ENCODE measurements at regions not wholly inside any gene's neighbourhood (a gene's known extent, or its start where the extent isn't known, plus 50 kb on each side); places are given as distances from the start of the nearest gene placed in this dataset.

- Mint-ChIP-seq H3K27me3 (no peaks in the 10 kb centered on the region), H3K36me3 (no peaks in the 10 kb centered on the region)
- CTCF ChIA-PET = interaction anchor here (0.6 kb wide), 1 partner anchor 1613 kb away, joined by 3 read pairs; no protein-coding TSS in a partner anchor
Observed at GRCh38 chr2:19046986-19047780, 311.2 kb downstream of the OSR1 start.

GRCh38 chr2:19045151-19045550, 313.3 kb downstream of the OSR1 start:
- Mint-ChIP-seq H3K4me1 (no peaks in the 10 kb centered on the region), H3K4me3 (no peak overlapping the region), H3K36me3 (no peaks in the 10 kb centered on the region), H3K27ac (no peak overlapping the region), H3K9me3 (no peaks in the 10 kb centered on the region), H3K27me3 (no peaks in the 10 kb centered on the region)
- CTCF ChIA-PET = no interaction called here
- no peak for DNase-seq

More at GRCh38 chr2:19046986-19047780, 311.2 kb downstream of the OSR1 start:
- Mint-ChIP-seq H3K27ac (no peak overlapping the region), H3K9me3 (no peaks in the 10 kb centered on the region), H3K4me1 (no peaks in the 10 kb centered on the region), H3K4me3 (no peak overlapping the region)
- no peak for DNase-seq

- CTCF ChIA-PET = no interaction called here
- no peaks in the 10 kb centered on the region for H3K27me3 Mint-ChIP-seq
Observed at GRCh38 chr2:19043893-19044292, 314.5 kb downstream of the OSR1 start.

GRCh38 chr2:19041434-19042041, 316.9 kb downstream of the OSR1 start:
- DNase-seq = no peak
- CTCF ChIA-PET = no interaction called here

More at GRCh38 chr2:19043893-19044292, 314.5 kb downstream of the OSR1 start:
- no peak overlapping the region for H3K4me3 Mint-ChIP-seq
- no peaks in the 10 kb centered on the region for H3K36me3 Mint-ChIP-seq
- H3K9me3 Mint-ChIP-seq = no peaks in the 10 kb centered on the region
- DNase-seq = no peak
- no peaks in the 10 kb centered on the region for H3K4me1 Mint-ChIP-seq
- H3K27ac Mint-ChIP-seq = no peak overlapping the region

GRCh38 chr2:19038071-19039015, 320.1 kb downstream of the OSR1 start:
- Mint-ChIP-seq H3K4me1 (no peaks in the 10 kb centered on the region), H3K9me3 (no peaks in the 10 kb centered on the region), H3K4me3 (no peak overlapping the region), H3K27me3 (no peaks in the 10 kb centered on the region), H3K27ac (no peak overlapping the region), H3K36me3 (no peaks in the 10 kb centered on the region)
- no peak for DNase-seq
- CTCF ChIA-PET = no interaction called here

More at GRCh38 chr2:19041434-19042041, 316.9 kb downstream of the OSR1 start:
- Mint-ChIP-seq H3K27ac (no peak overlapping the region), H3K27me3 (no peaks in the 10 kb centered on the region), H3K9me3 (no peaks in the 10 kb centered on the region), H3K4me3 (no peak overlapping the region), H3K36me3 (no peaks in the 10 kb centered on the region), H3K4me1 (no peaks in the 10 kb centered on the region)

GRCh38 chr2:19036091-19036490, 322.3 kb downstream of the OSR1 start:
- CTCF ChIA-PET = no interaction called here

GRCh38 chr2:19035238-19035637, 323.2 kb downstream of the OSR1 start:
- Mint-ChIP-seq H3K27ac (no peak overlapping the region), H3K36me3 (no peaks in the 10 kb centered on the region), H3K4me3 (no peak overlapping the region), H3K4me1 (no peaks in the 10 kb centered on the region), H3K27me3 (no peaks in the 10 kb centered on the region), H3K9me3 (no peaks in the 10 kb centered on the region)
- CTCF ChIA-PET = no interaction called here
- DNase-seq = no peak

More at GRCh38 chr2:19036091-19036490, 322.3 kb downstream of the OSR1 start:
- no peak overlapping the region for H3K27ac Mint-ChIP-seq
- DNase-seq = no peak
- H3K4me1 Mint-ChIP-seq = no peaks in the 10 kb centered on the region
- no peaks in the 10 kb centered on the region for H3K36me3 Mint-ChIP-seq
- H3K4me3 Mint-ChIP-seq = no peak overlapping the region
- H3K9me3 Mint-ChIP-seq = no peaks in the 10 kb centered on the region
- no peaks in the 10 kb centered on the region for H3K27me3 Mint-ChIP-seq

GRCh38 chr2:19033240-19033639, 325.2 kb downstream of the OSR1 start:
- no peaks in the 10 kb centered on the region for H3K9me3 Mint-ChIP-seq
- H3K4me1 Mint-ChIP-seq = no peaks in the 10 kb centered on the region
- H3K36me3 Mint-ChIP-seq = no peaks in the 10 kb centered on the region
- no peak for DNase-seq
- CTCF ChIA-PET = no interaction called here
- no peaks in the 10 kb centered on the region for H3K27me3 Mint-ChIP-seq
- H3K4me3 Mint-ChIP-seq = no peak overlapping the region
- H3K27ac Mint-ChIP-seq = no peak overlapping the region

- H3K27ac Mint-ChIP-seq = no peak overlapping the region
- H3K9me3 Mint-ChIP-seq = no peaks in the 10 kb centered on the region
- no peak for DNase-seq
- no peaks in the 10 kb centered on the region for H3K36me3 Mint-ChIP-seq
- H3K4me3 Mint-ChIP-seq = no peak overlapping the region
- H3K4me1 Mint-ChIP-seq = no peaks in the 10 kb centered on the region
- H3K27me3 Mint-ChIP-seq = no peaks in the 10 kb centered on the region
- CTCF ChIA-PET = no interaction called here
Observed at GRCh38 chr2:19031642-19032041, 326.8 kb downstream of the OSR1 start.

GRCh38 chr2:19029655-19030054, 328.8 kb downstream of the OSR1 start:
- H3K27ac Mint-ChIP-seq = no peak overlapping the region
- CTCF ChIA-PET = no interaction called here
- H3K36me3 Mint-ChIP-seq = no peaks in the 10 kb centered on the region
- H3K9me3 Mint-ChIP-seq = no peaks in the 10 kb centered on the region
- no peaks in the 10 kb centered on the region for H3K4me1 Mint-ChIP-seq
- H3K4me3 Mint-ChIP-seq = no peak overlapping the region
- H3K27me3 Mint-ChIP-seq = no peaks in the 10 kb centered on the region
- DNase-seq = no peak

GRCh38 chr2:19028587-19029375, 329.6 kb downstream of the OSR1 start:
- no peaks in the 10 kb centered on the region for H3K36me3 Mint-ChIP-seq
- H3K27me3 Mint-ChIP-seq = no peaks in the 10 kb centered on the region
- H3K27ac Mint-ChIP-seq = no peak overlapping the region
- no peak overlapping the region for H3K4me3 Mint-ChIP-seq
- no peak for DNase-seq
- CTCF ChIA-PET = no interaction called here
- H3K4me1 Mint-ChIP-seq = no peaks in the 10 kb centered on the region
- no peaks in the 10 kb centered on the region for H3K9me3 Mint-ChIP-seq

GRCh38 chr2:19027626-19028025, 330.8 kb downstream of the OSR1 start:
- DNase-seq = no peak
- H3K36me3 Mint-ChIP-seq = no peaks in the 10 kb centered on the region
- H3K27me3 Mint-ChIP-seq = no peaks in the 10 kb centered on the region
- no peak overlapping the region for H3K27ac Mint-ChIP-seq
- no peaks in the 10 kb centered on the region for H3K4me1 Mint-ChIP-seq
- CTCF ChIA-PET = no interaction called here
- no peaks in the 10 kb centered on the region for H3K9me3 Mint-ChIP-seq
- no peak overlapping the region for H3K4me3 Mint-ChIP-seq

GRCh38 chr2:19026261-19026660, 332.2 kb downstream of the OSR1 start:
- no peak overlapping the region for H3K27ac Mint-ChIP-seq
- no peak overlapping the region for H3K4me3 Mint-ChIP-seq
- H3K36me3 Mint-ChIP-seq = no peaks in the 10 kb centered on the region
- CTCF ChIA-PET = interaction anchor here (0.9 kb wide), 1 partner anchor 34 kb away, joined by 3 read pairs; no protein-coding TSS in a partner anchor
- H3K4me1 Mint-ChIP-seq = no peaks in the 10 kb centered on the region
- no peak for DNase-seq
- no peaks in the 10 kb centered on the region for H3K27me3 Mint-ChIP-seq
- H3K9me3 Mint-ChIP-seq = no peaks in the 10 kb centered on the region

- no peak overlapping the region for H3K4me3 Mint-ChIP-seq
- DNase-seq = no peak
- H3K4me1 Mint-ChIP-seq = no peaks in the 10 kb centered on the region
- no peak overlapping the region for H3K27ac Mint-ChIP-seq
- CTCF ChIA-PET = no interaction called here
- H3K9me3 Mint-ChIP-seq = peaks cover 10% of the 10 kb centered on the region
- H3K27me3 Mint-ChIP-seq = no peaks in the 10 kb centered on the region
- H3K36me3 Mint-ChIP-seq = no peaks in the 10 kb centered on the region
Observed at GRCh38 chr2:19022334-19022733, 336.1 kb downstream of the OSR1 start.
